ENCODE measurements at regions not wholly inside any gene's neighbourhood (a gene's known extent, or its start where the extent isn't known, plus 50 kb on each side); places are given as distances from the start of the nearest gene placed in this dataset.

DNA sequence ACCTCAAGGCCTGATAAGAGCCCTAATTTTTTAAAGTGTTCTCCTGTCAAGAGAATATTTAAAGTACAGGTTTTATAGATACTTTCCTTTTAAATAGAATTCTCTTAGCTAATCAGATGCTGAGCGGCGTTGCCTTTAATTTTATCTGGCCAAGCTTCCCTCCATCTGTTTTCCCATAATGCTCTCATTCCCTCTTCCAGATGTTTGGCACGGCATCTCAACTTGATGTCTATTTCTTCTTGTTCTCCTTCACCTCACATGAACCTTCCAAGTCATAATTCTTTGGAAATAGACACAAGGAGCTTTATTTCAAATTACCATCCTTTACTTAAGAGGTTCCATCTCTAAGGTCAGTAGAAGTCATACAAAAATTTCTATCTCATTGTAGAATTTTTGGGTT, 76.1 kb upstream of the CPO start:
- Histone ChIP-seq H3K36me3 (ENCODE audit: control insufficient read depth, insufficient read depth, low read length) (no peaks in the 10 kb centered on the region), H3K27me3 (ENCODE audit: control insufficient read depth, insufficient read depth, low read length) (no peaks in the 10 kb centered on the region), H3K4me3 (ENCODE audit: low read depth, low read length) (no peak overlapping the region)
- DNase-seq (ENCODE audit: low read depth), result no peak
- TF ChIP-seq, protein P1, sequence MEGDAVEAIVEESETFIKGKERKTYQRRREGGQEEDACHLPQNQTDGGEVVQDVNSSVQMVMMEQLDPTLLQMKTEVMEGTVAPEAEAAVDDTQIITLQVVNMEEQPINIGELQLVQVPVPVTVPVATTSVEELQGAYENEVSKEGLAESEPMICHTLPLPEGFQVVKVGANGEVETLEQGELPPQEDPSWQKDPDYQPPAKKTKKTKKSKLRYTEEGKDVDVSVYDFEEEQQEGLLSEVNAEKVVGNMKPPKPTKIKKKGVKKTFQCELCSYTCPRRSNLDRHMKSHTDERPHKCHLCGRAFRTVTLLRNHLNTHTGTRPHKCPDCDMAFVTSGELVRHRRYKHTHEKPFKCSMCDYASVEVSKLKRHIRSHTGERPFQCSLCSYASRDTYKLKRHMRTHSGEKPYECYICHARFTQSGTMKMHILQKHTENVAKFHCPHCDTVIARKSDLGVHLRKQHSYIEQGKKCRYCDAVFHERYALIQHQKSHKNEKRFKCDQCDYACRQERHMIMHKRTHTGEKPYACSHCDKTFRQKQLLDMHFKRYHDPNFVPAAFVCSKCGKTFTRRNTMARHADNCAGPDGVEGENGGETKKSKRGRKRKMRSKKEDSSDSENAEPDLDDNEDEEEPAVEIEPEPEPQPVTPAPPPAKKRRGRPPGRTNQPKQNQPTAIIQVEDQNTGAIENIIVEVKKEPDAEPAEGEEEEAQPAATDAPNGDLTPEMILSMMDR (IDR thresholded peaks at IDR 0.05; ENCODE audit: insufficient read depth, low read depth, low read length), result no peak
- ChIA-PET POLR2A (no interaction called here), CTCF (no interaction called here)

DNA sequence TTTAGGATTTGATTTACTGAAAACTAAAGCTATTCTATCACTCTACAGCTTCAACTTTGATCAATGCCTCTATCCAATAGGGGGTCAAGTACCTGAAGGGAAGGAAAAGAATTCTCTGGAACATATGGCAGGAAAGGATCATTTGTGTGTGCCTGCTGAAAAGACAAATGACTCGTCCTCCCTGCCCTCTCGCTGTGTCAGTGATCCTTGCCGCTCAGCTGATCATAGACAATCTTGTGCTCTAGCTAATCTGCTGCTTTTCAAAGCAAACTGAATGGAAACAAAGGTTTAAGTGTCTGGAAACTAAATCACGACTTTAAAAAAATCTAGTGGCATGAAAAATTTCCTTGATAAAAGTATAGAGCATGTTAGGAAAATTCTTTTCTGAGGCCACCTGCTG, 75.6 kb upstream of the CPO start:
- DNase-seq (ENCODE audit: low read depth), result no peak
- CTCF ChIA-PET, result no interaction called here
- POLR2A ChIA-PET, result no interaction called here
- Histone ChIP-seq H3K36me3 (ENCODE audit: control insufficient read depth, insufficient read depth, low read length) (no peaks in the 10 kb centered on the region), H3K27me3 (ENCODE audit: control insufficient read depth, insufficient read depth, low read length) (no peaks in the 10 kb centered on the region), H3K4me3 (ENCODE audit: low read depth, low read length) (no peak overlapping the region)
- TF ChIP-seq, protein P1 (IDR thresholded peaks at IDR 0.05; ENCODE audit: insufficient read depth, low read depth, low read length), result no peak

DNA sequence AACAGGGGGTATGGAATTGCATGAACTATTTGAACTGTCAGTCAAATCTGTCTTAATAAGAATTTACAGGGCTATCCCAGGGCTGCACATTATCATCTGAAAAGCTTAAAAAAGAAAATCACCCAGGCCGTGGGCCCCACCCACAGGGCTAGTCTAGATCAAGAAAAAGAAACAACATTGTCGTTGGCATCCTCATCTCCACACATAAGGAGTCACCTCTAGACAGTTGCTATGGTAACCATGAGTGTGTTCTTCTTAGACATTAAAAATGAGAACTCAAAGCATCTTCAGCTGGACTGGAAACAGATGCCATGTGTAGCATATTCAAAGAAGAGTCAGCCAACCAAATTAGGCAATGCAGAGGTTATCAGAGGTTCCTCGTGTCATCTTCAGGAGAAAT, 72.3 kb upstream of the CPO start:
- TF ChIP-seq, protein P1 (IDR thresholded peaks at IDR 0.05; ENCODE audit: insufficient read depth, low read depth, low read length), result no peak
- no peaks in the 10 kb centered on the region for H3K27me3 ChIP-seq (ENCODE audit: control insufficient read depth, insufficient read depth, low read length)
- CTCF ChIA-PET, result no interaction called here
- no peak for DNase-seq (ENCODE audit: low read depth)
- no peak overlapping the region for H3K4me3 ChIP-seq (ENCODE audit: low read depth, low read length)
- H3K36me3 ChIP-seq (ENCODE audit: control insufficient read depth, insufficient read depth, low read length), result no peaks in the 10 kb centered on the region
- POLR2A ChIA-PET, result no interaction called here

DNA sequence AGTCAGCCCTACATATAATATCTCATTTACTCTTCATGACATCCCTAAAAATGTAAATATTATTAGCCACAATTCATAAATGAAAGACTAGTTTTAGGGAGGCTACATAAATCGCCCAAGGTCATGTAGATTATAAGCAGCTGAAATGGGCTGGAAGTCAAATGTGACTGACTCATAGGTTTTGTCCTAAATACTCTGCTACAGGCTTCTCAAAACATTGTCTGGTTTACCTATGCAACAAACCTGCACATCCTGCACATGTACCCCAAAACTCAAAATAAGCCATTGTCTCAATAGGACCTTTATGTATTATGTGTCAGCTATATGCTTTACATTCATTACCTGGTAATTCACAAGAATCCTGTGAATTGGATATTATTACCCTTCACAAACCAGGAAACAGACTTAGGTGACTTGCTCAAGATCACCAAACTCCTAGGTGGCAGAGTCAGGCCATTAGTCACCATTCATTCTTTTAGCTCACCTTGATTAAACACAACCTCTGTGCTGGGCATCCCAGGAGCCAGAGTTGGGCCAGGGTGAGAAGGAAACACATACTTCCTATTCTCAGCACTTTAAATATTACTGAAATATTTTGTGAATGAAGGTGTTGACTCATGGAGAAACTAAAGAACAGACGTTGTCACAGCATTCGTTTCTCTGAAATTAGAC, 69.4 kb upstream of the CPO start:
- CTCF ChIA-PET, result no interaction called here
- Histone ChIP-seq H3K36me3 (ENCODE audit: control insufficient read depth, insufficient read depth, low read length) (no peaks in the 10 kb centered on the region), H3K4me3 (ENCODE audit: low read depth, low read length) (no peak overlapping the region), H3K27me3 (ENCODE audit: control insufficient read depth, insufficient read depth, low read length) (no peaks in the 10 kb centered on the region)
- DNase-seq (ENCODE audit: low read depth), result no peak
- POLR2A ChIA-PET, result no interaction called here
- TF ChIP-seq, protein P1 (IDR thresholded peaks at IDR 0.05; ENCODE audit: insufficient read depth, low read depth, low read length), result no peak

DNA sequence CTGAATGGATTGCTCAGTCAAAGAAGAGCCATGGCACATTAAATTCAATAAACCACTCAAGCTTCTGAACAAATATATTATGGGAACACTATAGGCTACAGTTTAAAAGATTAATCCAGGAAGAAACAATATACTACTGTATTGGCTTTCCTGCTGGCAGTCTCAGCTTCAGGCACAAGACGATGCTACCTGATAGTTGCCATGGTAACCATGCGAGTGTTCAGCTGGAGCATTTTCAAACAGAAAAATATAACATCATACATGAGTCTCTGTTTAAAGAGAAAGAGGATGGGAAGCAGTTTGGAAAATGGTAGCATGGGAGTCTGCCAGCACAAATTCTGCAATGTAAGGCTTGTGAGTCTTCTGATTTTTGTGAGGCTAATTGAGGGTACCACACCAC, 65.9 kb upstream of the CPO start:
- no peak for DNase-seq (ENCODE audit: low read depth)
- POLR2A ChIA-PET, result no interaction called here
- CTCF ChIA-PET, result no interaction called here
- TF ChIP-seq, protein P1 (IDR thresholded peaks at IDR 0.05; ENCODE audit: insufficient read depth, low read depth, low read length), result no peak
- no peaks in the 10 kb centered on the region for H3K27me3 ChIP-seq (ENCODE audit: control insufficient read depth, insufficient read depth, low read length)
- H3K36me3 ChIP-seq (ENCODE audit: control insufficient read depth, insufficient read depth, low read length), result no peaks in the 10 kb centered on the region
- H3K4me3 ChIP-seq (ENCODE audit: low read depth, low read length), result no peak overlapping the region
